NOMO-1 treated with dmso at 0.1 percent for 144 hours (cell line): ENCODE measurements at regions not wholly inside any gene's neighbourhood (a gene's known extent, or its start where the extent isn't known, plus 50 kb on each side); places are given as distances from the start of the nearest gene placed in this dataset.

Experiments
- DNase-seq: peaks from one replicate; lab custom pipeline; 2025; ENCODE audit not compliant: unreplicated experiment; lab: John Stamatoyannopoulos, UW

DNA sequence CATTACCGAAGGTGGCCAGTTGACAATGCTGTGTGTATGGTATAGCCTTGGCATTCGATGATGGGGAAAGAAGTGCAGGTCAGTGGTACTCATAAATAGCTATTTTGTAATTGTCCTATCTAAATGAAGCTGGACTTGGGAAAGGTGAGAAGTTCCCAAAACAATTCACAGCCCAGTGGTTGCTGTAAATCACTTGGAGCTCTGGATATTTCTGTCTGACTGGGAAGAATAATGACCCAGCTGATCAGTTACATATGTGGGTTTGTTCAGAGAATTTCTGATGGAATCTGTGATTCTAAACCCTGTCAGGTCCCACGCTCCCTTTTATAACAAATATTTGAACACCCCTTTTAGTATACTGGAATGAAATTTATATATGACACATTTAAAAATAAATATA lies 133.9 kb upstream of the PFN2 start:
- DNase-seq, result no peak

DNA sequence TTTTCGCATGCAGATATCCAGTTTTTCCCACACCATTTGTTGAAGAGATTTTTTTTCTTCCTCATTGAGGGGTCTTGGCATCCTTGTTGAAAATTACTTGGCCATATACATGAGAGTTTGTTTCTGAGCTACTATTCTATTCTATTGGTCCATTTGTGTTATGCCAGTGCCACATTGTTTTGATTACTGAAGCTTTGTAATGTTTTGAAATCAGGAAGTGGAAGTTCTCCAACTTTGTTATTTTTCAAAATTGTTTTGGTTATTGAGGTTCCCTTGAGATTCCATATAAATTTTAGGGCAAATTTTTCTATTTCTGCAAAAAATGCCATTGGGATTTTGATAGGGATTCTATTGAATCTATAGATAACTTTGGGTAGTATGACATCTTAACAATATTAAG lies 130.3 kb upstream of the PFN2 start:
- no peak for DNase-seq

DNA sequence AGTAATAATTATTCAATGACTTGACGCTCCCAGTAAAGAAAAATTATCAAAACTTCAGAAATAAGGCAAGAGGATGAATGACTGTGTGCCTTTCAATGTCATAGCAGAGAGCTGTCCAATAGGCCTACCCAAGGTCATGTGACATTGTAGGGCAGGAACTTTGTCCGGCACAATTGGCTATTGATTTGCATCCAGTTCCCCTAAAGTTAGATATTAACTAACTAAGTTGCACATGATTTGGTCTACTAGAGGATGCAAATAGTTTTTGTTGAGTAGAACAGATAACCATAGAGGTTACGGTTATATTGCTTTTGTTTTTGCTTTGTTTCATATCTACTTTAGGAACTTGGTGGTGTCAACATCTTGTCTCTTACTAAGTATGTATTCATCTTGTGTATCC lies 127.9 kb upstream of the PFN2 start:
- DNase-seq, result no peak

DNA sequence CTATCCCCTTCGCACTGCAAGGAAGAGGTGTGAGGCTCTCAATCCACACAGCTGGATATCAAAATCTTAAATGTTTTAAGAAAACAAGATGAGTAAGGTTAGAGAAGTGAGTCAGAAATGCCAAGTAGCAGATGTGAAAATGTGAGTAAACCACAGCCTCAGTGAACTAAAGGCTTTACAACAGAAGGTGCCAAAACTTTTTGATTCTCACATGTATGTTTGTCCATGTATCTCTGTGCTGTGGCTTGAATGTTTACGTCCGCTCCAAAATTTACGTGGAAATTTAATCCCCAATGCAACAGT lies 126.8 kb upstream of the PFN2 start:
- no peak for DNase-seq

DNA sequence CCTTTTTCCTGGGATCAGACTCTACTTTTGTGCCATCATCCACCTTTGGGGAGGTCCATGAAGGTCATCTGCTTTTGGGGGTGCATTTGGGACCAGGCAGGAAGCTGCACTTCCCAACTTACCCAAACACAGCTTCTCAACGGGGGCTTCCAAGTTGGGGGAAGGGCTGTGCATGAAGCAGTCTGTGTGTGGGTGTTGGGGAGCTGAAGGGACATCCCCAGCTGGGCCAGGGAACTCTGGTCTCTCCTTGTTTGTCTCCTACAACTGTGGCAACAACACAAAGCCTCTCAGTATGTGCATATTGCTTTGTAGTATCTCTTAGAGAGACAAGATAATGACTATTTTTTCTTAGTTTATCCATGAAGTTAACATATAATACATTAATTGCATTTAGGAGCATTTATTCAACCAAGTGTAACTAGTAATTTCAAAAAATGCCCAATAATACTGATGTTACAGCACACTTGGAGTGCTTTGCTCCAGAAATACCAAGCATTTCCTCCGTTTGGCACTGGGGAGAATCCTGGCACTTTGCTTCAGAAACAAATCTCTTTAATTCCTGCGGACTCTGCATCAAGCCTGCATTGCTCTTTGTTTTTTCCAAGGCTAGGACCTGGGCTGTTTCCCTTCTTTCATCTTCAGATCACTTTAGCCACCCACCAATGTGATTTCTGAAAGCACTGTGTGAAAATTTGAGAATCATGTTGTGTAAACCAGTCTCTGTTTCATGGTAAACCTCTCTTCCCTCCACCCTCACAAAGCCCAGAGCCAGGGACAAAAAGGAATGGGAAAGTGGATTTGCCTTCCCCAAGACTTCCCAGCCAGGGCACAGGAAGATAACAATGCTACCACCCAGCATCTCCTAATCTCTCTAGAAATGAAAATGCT lies 126.2 kb upstream of the PFN2 start:
- DNase-seq, result no peak

DNA sequence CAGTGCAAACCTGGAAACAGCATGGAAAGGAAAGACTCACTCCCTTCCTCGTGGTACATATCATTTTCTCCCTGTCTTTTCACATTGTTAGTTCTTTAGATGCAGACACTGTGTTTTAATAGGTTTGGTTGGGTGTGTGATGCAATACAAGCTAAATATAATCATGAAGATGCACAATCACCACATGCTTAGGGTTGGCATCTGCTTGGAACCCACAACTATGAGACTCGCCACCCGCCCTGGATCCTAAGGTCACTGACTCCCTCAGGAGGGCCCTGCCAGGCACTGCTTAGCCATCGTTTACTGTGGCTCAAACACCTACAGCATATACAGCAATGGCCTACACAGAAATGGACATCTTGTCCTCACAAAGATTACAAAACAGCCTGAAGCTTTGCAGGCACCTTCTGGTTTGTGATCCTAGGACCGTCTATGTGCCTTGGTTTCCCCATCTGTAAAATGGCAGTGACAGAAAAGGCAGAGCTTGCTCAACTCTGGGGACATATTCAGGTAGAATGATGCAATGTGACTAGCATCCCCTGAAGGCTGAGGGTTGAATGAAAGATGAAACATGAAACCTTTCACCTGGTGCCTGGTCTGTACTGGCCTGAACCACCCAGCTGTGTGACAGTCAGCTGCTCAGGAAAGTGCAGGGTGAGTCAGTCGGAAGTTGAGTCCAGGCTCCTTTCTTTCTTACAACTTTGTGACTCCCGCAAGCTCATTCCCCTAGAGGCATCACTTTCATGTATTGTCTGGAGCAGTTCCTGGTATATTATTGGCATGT lies 123.6 kb upstream of the PFN2 start:
- DNase-seq, result no peak

DNA sequence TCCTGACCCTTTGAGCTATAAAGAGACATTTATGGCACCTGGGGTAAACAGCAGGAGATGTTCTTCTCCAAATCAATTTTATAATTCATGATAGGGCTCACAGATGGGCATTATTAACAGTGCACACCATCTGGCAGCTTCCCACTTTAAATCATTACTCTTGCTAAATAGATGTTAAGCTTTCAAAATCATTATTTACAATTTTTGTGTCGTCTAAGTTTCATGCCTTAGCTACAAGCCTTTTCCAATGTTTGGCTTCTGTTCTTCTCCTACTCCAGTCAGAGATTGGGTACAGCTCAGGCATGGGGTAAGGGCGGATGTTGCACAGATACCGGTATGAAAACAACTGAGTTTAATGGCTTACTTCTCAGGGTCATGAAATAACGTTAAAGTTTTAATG lies 120.9 kb upstream of the PFN2 start:
- DNase-seq, result no peak

DNA sequence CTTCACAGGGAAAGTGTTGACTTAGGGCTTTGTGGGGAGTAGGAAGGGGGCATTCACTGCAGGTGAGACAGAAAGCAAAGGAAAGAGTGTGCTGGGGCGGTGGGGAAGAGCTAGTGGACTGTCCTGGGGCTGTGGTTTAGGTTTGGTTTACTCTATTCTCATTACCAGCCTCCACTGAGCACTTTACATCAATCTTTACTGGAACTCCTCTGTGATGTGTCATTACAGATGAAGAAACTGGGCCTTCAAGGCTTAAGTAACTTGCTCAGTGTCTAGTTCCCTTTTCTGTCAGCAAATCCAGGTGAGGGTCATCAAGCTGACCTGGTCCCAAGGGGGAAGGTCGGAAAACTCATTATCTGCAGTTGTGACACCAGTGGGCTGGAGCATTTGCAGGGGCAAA lies 120.2 kb upstream of the PFN2 start:
- DNase-seq, result no peak

DNA sequence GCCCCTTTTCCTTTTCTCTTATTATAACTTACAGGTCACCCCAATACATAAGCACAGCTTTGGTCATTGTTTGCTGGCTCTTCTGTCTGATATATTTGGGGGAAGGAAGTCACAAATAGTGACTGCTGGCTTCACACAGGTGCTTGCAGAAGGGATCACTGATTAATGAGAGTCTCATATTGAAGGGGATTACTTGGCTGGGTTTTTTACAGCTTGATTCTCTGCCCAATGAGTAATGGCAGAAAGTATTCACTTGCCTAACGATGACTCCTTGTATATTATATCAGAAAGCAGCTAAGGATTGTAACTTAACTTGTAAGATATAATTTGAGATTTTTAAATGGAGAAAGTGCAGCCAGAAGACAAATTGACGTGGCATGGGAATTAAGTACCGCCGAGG lies 119.3 kb upstream of the PFN2 start:
- DNase-seq, result no peak

DNA sequence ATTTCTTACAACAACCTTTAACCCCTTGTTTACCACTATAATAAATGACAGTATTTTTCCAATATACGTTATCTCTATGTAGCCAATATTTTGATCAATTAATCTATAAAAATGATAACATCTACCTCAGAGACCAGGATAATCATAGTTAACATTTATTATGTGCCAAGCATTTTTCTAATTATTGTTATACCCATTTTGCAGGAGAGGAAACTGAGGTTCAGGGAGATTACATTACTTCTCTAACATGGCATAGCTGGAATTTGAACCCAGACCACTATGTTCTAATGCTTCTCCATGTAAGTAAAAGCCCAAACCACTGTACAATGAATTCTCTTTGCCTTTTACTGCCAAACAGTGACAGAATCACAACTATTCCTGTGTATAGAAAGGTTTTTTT lies 113.4 kb upstream of the PFN2 start:
- no peak for DNase-seq

DNA sequence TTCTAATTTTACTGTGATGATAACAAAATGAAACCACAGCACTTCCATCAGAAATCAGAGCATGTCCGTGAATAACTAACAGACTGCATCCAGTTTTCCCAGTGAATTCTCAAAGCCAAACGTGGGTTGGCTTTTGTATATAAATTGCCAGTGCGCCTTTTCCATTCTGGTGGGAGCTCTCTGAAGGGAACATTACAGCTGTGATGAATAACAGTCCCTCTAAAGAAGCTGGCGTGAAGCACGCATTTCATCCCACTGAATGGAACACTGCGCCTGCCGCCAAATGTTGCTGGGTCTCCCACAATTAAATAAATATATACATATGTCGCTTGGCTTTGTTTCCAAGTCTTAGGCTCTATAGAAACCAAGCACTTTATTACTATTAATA lies 113.0 kb upstream of the PFN2 start:
- no peak for DNase-seq

DNA sequence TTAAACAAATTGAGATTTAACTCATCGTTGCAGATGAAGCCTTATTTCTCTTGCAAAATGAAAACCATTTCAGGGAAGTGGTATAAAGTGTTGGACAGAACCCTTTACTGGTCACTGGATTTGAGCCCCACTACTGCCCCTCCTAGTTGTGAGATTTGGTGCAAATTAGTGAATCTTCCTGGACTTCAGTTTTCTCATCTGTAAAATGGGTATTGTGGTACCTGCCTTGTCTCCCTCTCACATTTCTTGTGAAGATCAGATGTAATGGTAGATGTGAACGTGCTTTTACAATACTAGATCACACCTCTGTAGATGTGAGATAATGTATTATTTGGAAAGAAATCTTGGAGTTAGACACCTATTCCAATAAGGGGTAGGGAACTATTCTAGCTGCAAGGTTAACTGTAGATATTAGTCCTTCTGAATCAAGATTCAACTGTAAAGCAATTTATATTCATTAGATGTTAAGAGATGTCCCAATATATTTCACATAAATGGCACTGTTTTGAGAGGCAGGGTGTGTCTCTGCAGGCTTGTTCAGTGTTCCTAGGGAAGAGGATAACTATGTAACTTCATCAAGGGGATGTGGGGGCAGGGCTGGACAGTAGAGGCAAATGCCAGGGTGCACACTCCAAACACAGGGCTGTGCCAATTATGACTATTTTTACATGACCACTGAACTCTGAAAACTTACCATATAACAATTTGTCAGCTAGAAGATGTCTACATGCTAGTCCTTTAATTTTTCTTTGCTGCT lies 112.4 kb upstream of the PFN2 start:
- DNase-seq, result no peak

DNA sequence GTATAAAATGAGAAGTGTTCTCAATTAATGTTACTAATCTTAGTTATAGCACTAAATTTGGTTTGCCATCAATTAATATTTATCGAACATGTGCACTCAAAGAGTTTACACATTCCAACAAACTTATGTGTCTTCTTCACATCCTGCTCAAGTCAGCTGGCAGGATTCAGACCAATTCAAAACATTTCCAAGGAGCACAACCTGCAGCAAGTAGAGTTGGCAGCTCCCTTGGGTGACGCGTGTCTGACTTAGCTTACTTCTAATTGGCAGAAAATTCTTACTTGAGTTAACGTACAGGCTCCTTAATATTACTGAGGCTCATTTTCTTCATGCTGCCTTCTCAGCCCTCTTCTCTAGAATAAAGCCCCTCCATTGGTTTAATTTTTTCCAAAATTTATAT lies 110.4 kb upstream of the PFN2 start:
- no peak for DNase-seq

DNA sequence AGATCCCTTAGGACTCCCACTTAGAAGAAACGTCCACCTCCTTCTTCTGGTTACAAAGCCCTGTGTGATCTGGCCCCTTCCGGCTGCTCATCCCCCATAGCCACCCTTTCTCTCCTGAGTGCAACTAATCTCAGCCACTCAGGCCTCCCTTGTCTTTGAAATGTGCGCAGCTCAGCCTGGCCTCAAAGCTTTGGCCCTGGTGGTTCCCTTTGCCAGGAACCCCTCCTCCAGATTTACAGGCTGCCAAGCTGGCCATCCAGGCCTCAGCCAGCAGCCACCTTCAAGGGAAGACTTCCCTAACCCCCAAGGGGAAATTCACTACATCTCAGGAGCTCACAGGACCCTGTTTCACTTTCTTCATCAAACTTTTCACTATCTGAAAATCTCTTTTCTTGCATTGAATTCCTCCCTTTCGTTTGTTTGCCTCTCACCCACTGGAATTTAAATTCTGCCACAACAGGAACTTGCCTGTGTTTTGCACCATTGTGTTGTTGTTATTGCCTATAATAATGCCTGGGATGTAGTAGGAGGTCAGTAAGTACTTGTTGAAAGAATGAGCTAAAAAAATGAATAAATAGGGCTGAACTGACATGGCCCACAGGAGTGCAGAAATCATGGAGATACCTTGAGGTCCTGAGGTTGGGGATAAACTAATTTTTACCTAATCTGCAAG lies 109.5 kb upstream of the PFN2 start:
- DNase-seq, result no peak

DNA sequence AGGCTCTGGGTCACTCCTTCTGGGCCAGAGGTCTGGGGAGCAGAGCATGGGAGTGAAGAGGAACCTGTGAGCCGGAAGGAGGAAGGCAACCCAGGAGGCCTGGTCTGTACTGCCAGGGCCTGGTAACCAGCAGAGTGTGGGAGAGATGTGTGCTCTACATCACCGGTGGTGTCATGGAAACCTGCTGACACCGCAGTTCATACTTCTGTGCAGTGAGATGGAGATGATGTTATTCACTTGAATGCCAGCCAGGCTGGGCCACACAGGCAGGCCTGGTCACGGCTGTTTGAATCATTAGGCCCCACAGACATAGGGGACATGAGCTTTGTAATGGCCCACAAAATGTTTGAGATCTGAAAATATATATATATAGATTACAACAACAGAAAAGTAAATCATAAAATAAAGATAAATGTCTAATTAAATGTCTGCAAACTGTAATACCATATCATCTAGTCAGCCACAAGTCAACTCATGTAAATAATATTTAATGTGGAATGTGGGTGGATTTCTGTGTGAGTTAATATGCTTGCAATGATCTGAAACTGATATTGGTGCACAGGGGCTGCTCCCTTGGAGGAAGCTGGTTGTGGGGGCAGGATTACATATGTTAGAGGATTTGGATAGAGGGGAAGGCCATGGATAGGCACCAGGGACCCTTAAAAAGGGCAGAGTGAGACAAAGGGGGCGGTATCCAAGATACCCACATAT lies 108.5 kb upstream of the PFN2 start:
- DNase-seq, result no peak

DNA sequence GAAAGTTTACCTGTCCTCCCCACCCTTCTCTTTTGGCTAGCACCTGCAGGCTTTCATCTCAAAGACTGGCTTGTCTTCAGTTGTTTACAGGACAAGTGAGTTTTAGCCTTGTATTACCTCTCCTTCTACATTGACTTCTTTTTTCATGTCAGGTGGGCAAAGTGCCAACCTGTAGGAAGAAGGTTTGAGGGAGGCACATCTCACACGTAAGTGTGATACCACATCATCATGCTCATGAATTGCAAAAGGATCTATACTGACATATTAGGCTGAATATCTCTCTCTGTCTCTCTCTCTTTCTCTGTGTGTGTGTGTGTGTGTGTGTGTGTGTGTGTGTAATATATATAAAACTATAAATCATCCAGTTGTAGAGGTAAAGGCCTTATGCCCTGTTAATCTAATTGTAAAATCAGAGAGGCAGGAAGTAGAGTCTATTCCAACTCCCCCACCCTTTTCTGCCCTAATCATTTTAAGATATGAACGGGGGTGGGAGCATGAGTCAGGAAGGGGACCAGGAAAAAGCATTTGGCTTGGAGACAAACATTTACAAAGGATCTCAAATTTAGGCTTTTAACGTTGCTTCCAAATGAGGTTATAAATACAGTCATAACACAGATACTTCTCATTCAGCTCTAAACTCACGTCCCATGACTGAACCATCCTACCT lies 107.0 kb upstream of the PFN2 start:
- no peak for DNase-seq

DNA sequence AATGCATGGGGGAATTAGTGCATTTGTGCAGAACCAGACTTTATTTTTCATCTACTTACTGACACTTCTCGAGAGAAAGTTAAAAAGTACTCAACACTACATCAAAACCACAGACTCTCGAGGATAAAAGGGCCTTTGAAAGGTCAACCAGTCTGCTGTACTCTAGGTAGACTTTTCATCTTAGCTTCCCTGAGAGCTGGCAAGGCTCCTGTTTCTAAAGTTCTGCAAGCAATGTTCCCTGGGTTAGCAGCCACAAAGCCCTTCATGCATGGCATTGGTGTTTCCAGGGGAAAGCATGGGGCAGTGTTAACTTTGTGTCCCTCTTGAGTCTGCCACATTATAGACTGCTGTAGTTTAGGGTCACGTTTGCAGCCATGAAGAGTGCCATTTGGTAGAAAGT lies 106.4 kb upstream of the PFN2 start:
- no peak for DNase-seq

DNA sequence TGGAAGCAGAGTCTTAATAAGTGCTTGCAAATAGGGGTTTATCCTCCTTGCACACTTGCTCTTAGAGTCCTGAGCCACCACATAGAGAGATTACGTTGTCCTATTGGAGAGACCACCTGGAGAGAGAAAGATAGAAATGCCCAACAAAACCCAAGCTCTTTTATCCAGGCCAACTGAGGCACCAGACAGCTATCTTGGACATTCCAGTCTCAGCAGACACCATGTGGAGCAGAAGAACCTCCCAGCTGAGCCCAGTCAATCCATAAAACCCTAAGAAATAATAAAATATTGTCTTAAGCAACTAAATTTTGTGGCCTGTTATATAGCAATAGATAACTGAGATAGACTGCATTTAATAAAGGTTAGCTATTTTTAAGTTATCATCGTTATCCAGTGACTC lies 105.7 kb upstream of the PFN2 start:
- DNase-seq, result no peak

DNA sequence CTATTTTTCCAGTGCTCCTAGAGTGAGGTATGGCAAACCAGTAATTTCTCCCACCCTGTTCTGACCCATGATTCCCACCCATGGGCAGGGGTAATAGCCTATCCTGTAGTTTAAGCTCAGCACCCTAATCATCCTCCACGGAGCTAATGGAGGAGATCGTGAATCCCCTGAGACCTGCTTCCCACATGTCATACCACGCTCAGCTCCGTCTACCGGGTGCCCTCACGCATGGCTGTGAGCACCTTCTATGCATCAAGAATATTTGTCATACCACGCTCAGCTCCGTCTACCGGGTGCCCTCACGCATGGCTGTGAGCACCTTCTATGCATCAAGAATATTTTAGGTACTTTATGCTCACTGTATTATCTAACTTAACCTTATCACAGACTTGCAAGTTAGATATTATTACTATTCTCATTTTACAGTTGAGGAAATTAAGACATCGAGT lies 104.7 kb upstream of the PFN2 start:
- no peak for DNase-seq

DNA sequence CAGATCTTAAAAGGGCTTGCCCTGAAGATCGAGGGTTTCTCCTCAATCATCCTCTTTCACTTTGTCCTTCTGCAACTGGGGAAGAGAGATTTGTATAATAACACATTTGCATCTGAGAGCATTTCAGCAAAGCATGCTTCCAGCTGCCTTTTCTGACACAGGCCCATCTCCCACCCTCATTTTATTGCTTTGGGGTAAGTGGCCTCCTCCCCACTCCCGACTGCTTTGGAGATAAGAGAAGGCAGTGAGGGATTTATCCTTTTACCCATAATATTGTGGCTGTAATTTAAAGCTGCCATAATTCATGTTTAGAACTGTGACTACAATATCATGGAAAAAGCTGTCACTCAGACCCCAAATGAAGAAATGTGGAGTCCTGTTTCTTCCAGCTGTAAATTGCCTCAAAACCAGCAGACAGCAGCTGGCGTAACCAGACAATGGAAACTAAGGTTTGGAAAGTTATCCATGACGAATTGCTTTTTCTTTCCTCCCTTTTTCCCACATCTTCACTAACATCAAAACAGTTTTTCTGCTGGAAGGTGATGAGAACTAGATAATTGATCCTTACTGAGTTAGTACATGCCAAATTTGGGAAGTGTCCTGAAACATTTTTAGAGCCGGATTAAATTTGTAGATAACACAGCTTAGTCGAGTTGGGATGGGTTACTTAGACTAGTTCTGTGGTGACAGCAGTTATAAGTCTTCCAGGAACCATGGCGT lies 104.2 kb upstream of the PFN2 start:
- DNase-seq, result no peak
